Endothelial cell of umbilical vein (primary cell): ENCODE measurements at regions not wholly inside any gene's neighbourhood (a gene's known extent, or its start where the extent isn't known, plus 50 kb on each side); places are given as distances from the start of the nearest gene placed in this dataset.

Experiments used
- BruUV-seq: library from RNA; stranded (reverse); fragments of 400-500 nt; replicated peaks from 2 replicates; lab custom pipeline; 2021; lab: Mats Ljungman, UMichigan
- CTCF ChIA-PET: fragments of 300-600, 350-600 bp; sonication (Branson Sonifier 250); formaldehyde crosslinking; loops from one replicate; lab custom pipeline; 2021; ENCODE audit warnings: antibody characterized with exemption, inconsistent platforms; lab: Charles Lee
- POLR2A ChIA-PET: fragments of 300-600, 350-600 bp; sonication (Branson Sonifier 250); formaldehyde crosslinking; loops from one replicate; lab custom pipeline; 2021; ENCODE audit warnings: antibody characterized with exemption, inconsistent platforms; lab: Charles Lee
- DNase-seq: peaks from one replicate; pipeline ENCODE4 v3.0.0-alpha.2; 2011; ENCODE audit warnings: low read depth, low spot score
- FAIRE-seq: peaks from 2 replicates; lab custom pipeline; 2011; peaks lifted over from hg19 to GRCh38; lab: Jason Lieb, UNC
- H2AFZ ChIP-seq: 2 replicates; pipeline ENCODE4 v1.6.0; 2012; ENCODE audit warnings: low read depth, low read length, control low read depth, inconsistent platforms
- H3K27ac ChIP-seq: 2 replicates; pipeline ENCODE4 v1.5.1; 2011; ENCODE audit warnings: low read depth, mild to moderate bottlenecking, control low read depth, low read length, moderate library complexity; ENCODE audit not compliant: insufficient read depth
- H3K27me3 ChIP-seq, 2 experiments: 2 replicates each; pipeline versions ENCODE4 v1.6.0 to v1.6.1; 2011; ENCODE audit warnings: low read length in 2 of 2, mixed read lengths in 1 of 2; ENCODE audit not compliant: control insufficient read depth in 2 of 2, insufficient read depth in 2 of 2
- H3K36me3 ChIP-seq, 2 experiments: 2 replicates in 1 of 2; 3 replicates in 1 of 2; pipeline ENCODE4 v1.5.1; 2011; ENCODE audit warnings: low read length in 2 of 2, mild to moderate bottlenecking in 1 of 2, moderate library complexity in 1 of 2; ENCODE audit not compliant: control insufficient read depth in 2 of 2, insufficient read depth in 2 of 2; ENCODE audit errors: extremely low read depth in 1 of 2
- H3K4me1 ChIP-seq: 3 replicates; pipeline ENCODE4 v1.5.1; 2011; ENCODE audit warnings: mild to moderate bottlenecking, low read length; ENCODE audit not compliant: control insufficient read depth, insufficient read depth; ENCODE audit errors: extremely low read depth
- H3K4me2 ChIP-seq: 2 replicates; pipeline ENCODE4 v1.6.1; 2011; ENCODE audit warnings: low read length, control low read depth, mixed read lengths; ENCODE audit not compliant: insufficient read depth
- H3K4me3 ChIP-seq, 3 experiments: fragments of 200-600 bp in 1 of 3; sonication (generic), shearing (Covaris generic) in 1 of 3; replicated peaks in 1 of 3; 2 replicates each; pipeline ENCODE4 v1.5.1; 2011 to 2016; ENCODE audit warnings: control low read depth in 3 of 3, low read length in 3 of 3, mild to moderate bottlenecking in 2 of 3, inconsistent platforms in 1 of 3, low read depth in 1 of 3, moderate library complexity in 1 of 3; ENCODE audit not compliant: insufficient read depth in 1 of 3
- H3K79me2 ChIP-seq: 2 replicates; pipeline ENCODE4 v1.6.0; 2012; ENCODE audit warnings: low read length, inconsistent platforms; ENCODE audit not compliant: control insufficient read depth, insufficient read depth
- H3K9ac ChIP-seq: replicated peaks from 2 replicates; pipeline ENCODE3; 2011; ENCODE audit warnings: low read length, control low read depth; ENCODE audit not compliant: insufficient read depth; ENCODE audit errors: extremely low read depth
- H3K9me1 ChIP-seq: replicated peaks from 3 replicates; pipeline ENCODE4 v1.6.0; 2011; ENCODE audit warnings: mild to moderate bottlenecking, low read length; ENCODE audit not compliant: control insufficient read depth, insufficient read depth; ENCODE audit errors: extremely low read depth
- H3K9me3 ChIP-seq: replicated peaks from 2 replicates; pipeline ENCODE4 v1.5.1; 2012; ENCODE audit warnings: low read length, inconsistent platforms; ENCODE audit not compliant: control insufficient read depth, insufficient read depth
- H4K20me1 ChIP-seq: replicated peaks from 2 replicates; pipeline ENCODE3; 2011; ENCODE audit warnings: mild to moderate bottlenecking, low read length; ENCODE audit not compliant: control insufficient read depth, insufficient read depth; ENCODE audit errors: extremely low read depth
- CTCF ChIP-seq, 2 donors: IDR thresholded peaks; 1 replicate in 1 of 2; 2 replicates in 1 of 2; pipeline ENCODE4 v1.5.1; 2011; ENCODE audit warnings: low read length in 2 of 2, mild to moderate bottlenecking in 2 of 2, moderate library complexity in 2 of 2, control low read depth in 1 of 2, inconsistent platforms in 1 of 2, low read depth in 1 of 2; ENCODE audit not compliant: insufficient read depth in 1 of 2; ENCODE audit errors: extremely low read depth in 1 of 2
- EZH2 ChIP-seq: IDR thresholded peaks from 2 replicates; pipeline ENCODE4 v1.6.1; 2012; ENCODE audit warnings: borderline replicate concordance, low read depth, mild to moderate bottlenecking, moderate library complexity, low read length, inconsistent platforms; ENCODE audit not compliant: severe bottlenecking
- FOS ChIP-seq: IDR thresholded peaks from 2 replicates; pipeline ENCODE4 v1.6.1; 2011; ENCODE audit warnings: mild to moderate bottlenecking, low read length, moderate library complexity, borderline replicate concordance; ENCODE audit not compliant: insufficient read depth
- GATA2 ChIP-seq: IDR thresholded peaks from 2 replicates; pipeline ENCODE4 v1.7.0; 2011; ENCODE audit warnings: low read depth, mild to moderate bottlenecking, moderate library complexity, mixed read lengths, low read length; ENCODE audit not compliant: insufficient read length, insufficient read depth
- JUN ChIP-seq: IDR thresholded peaks from 2 replicates; pipeline ENCODE4 v1.6.1; 2011; ENCODE audit warnings: borderline replicate concordance, low read depth; ENCODE audit not compliant: insufficient read length, insufficient read depth
- MYC ChIP-seq: IDR thresholded peaks from one replicate; pipeline ENCODE4 v1.6.1; 2011; ENCODE audit warnings: mild to moderate bottlenecking, low read depth, low read length
- POLR2A ChIP-seq: IDR thresholded peaks from 2 replicates; pipeline ENCODE4 v1.6.1; 2012; ENCODE audit warnings: low read depth, mild to moderate bottlenecking, control low read depth, low read length
- POLR2AphosphoS5 ChIP-seq: IDR thresholded peaks from 2 replicates; pipeline ENCODE4 v1.6.1; 2012; ENCODE audit warnings: low read depth, mild to moderate bottlenecking, control low read depth, low read length, moderate library complexity; ENCODE audit not compliant: insufficient read depth
- dilution Hi-C: fragments of 300-500 bp; cut with MboI; formaldehyde crosslinking; loops from one replicate; pipeline ENCODE4 v1.15.0; 2019; ENCODE audit warnings: low sequenced_read_pairs; ENCODE audit not compliant: extremely low pct_ligation_motif_present
- intact Hi-C: fragments of 100-400 bp; cut with micrococcal nuclease; formaldehyde crosslinking; loops from one replicate; pipeline ENCODE4 v1.10.0; 2022
- TF ChIP-seq, protein P1 (sequence below): IDR thresholded peaks from 2 replicates; pipeline ENCODE4 v1.6.1; 2011; ENCODE audit not compliant: insufficient read depth, insufficient read length

DNA sequence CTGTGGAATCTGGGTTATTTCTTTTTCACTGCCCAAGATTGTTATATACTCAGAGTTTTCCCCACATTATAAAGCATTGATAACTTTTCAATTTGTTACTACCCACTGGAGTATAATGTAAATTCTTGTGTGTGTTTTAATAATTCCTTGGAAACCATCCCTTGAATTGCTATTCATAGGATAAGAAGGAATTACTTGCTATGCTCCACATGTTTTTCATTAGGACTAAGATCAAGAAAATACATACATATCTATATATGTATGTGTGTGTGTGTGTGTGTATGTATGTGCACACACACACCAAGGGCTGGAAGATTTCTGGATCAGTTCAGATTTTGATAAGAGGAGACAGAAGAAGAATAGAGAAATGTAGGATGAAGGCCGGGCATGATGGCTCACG lies 206.4 kb upstream of the JADE1 start:
- H3K79me2 ChIP-seq: no peaks in the 10 kb centered on the region
- H2AFZ ChIP-seq: no peak overlapping the region
- H3K36me3 ChIP-seq: no peaks in the 10 kb centered on the region
- no peak for TF ChIP-seq GATA2
- TF ChIP-seq POLR2AphosphoS5: no peak
- no peak for TF ChIP-seq POLR2A
- TF ChIP-seq MYC: no peak
- TF ChIP-seq EZH2: no peak
- TF ChIP-seq FOS: no peak
- no peak for TF ChIP-seq CTCF (IDR thresholded peaks at IDR 0.05; ENCODE audit: extremely low read depth in 1 of 2, insufficient read depth in 1 of 2, low read depth in 1 of 2, low read length in 2 of 2)
- TF ChIP-seq JUN: no peak
- TF ChIP-seq, protein P1, sequence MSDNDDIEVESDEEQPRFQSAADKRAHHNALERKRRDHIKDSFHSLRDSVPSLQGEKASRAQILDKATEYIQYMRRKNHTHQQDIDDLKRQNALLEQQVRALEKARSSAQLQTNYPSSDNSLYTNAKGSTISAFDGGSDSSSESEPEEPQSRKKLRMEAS: no peak
- no peaks in the 10 kb centered on the region for H3K9me3 ChIP-seq
- intact Hi-C loops: no loop called here
- no peak overlapping the region for H3K27ac ChIP-seq
- POLR2A ChIA-PET: no interaction called here
- H3K9ac ChIP-seq: no peak overlapping the region
- DNase-seq (no peak), FAIRE-seq (no peak)
- no peak overlapping the region for H3K4me3 ChIP-seq
- H3K4me1 ChIP-seq: peaks cover 27% of the 10 kb centered on the region
- no peaks in the 10 kb centered on the region for H4K20me1 ChIP-seq
- no peaks in the 10 kb centered on the region for H3K9me1 ChIP-seq
- no peaks in the 10 kb centered on the region for H3K27me3 ChIP-seq
- H3K4me2 ChIP-seq: no peak overlapping the region
- dilution Hi-C loops: no loop called here
- no TSS peak for BruUV-seq
- CTCF ChIA-PET: no interaction called here
